Glomerular endothelial cell (primary cell): ENCODE measurements at regions not wholly inside any gene's neighbourhood (a gene's known extent, or its start where the extent isn't known, plus 50 kb on each side); places are given as distances from the start of the nearest gene placed in this dataset.

ENCODE experiments used
- DNase-seq: peaks from one replicate; pipeline ENCODE4 v3.0.0-alpha.2; 2011; ENCODE audit warnings: low read depth, low spot score; ENCODE audit errors: extremely low read depth

GRCh38 chr6:159118924-159119323 is 50.3 kb upstream of the FNDC1 start:
- DNase-seq, result no peak

DNA sequence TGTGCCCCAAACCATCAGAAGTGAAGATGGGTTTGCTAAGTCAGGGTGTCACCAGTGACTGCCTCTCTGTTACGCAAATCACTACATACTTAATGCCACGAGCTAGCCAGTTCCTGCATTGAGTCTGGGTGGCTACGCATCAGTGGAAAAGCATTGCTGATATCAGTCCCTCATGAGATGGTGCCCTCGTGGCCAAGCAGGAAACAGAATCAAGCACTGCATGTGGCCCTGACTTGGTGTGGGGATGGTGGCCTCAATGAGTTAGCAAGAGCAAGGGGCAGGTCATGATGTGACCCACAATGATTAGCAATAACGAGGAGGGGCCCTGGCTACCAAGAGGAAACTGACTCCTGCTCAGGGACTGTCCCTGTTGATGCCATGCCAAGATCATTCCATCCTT is 51.6 kb upstream of the FNDC1 start:
- no peak for DNase-seq

DNA sequence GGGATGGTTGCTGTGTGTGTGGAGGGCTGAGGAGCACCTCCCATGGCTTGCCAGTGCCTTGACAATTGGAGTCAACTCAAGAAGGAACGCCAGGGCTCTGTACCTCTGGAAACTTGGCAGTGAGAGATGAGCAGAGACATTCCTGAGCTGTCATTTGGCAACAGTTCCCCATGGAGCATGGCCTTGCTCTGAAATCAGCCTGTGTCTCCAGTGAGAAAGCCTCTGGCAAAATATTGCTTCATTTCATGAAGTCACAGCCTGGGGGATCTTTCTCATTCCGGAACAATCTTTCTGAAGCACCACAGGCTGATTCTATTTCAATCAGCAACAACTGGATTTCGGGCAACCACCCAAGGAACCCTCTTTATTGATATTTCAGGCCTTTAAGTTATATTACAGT is 52.2 kb upstream of the FNDC1 start:
- DNase-seq, result no peak

GRCh38 chr6:159116343-159116742 is 52.9 kb upstream of the FNDC1 start:
- no peak for DNase-seq

- no peak for DNase-seq
These were observed 54.6 kb upstream of the FNDC1 start for GRCh38 chr6:159114569-159114968.

- DNase-seq, result no peak
These were observed 56.0 kb upstream of the FNDC1 start for GRCh38 chr6:159113223-159113622.

GRCh38 chr6:159112714-159113113 is 56.5 kb upstream of the FNDC1 start:
- no peak for DNase-seq

- DNase-seq, result no peak
These were observed 58.5 kb upstream of the FNDC1 start for GRCh38 chr6:159110748-159111147.

GRCh38 chr6:159110013-159110412 is 59.2 kb upstream of the FNDC1 start:
- DNase-seq, result no peak

GRCh38 chr6:159109391-159109790 is 59.8 kb upstream of the FNDC1 start:
- DNase-seq, result no peak

DNA sequence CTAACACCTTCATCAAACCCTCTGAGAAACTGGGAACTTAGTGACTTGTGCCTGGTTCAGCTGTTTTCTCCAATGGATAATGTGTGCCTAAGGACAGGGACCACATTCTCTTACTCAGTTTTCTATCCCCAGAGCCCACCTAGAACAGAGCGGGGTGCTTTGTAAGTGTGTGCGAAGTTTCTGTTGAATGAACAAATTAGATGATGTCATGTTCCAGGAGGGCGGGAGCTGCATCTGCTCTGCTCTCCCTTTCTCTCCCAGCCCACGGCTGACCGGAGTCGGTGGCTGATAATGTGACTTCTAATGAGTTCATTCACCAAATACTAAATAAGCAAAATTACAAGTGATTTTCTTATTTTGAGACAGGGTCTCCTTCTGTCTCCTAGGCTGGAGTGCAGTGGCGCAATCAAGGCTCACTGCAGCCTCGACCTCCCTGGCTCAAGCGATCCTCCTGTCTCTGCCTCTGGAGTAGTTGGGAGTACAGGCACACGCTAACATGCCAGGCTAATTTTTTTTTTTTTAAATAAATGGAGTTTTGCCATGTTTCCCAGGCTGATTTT is 60.7 kb upstream of the FNDC1 start:
- DNase-seq, result no peak

DNA sequence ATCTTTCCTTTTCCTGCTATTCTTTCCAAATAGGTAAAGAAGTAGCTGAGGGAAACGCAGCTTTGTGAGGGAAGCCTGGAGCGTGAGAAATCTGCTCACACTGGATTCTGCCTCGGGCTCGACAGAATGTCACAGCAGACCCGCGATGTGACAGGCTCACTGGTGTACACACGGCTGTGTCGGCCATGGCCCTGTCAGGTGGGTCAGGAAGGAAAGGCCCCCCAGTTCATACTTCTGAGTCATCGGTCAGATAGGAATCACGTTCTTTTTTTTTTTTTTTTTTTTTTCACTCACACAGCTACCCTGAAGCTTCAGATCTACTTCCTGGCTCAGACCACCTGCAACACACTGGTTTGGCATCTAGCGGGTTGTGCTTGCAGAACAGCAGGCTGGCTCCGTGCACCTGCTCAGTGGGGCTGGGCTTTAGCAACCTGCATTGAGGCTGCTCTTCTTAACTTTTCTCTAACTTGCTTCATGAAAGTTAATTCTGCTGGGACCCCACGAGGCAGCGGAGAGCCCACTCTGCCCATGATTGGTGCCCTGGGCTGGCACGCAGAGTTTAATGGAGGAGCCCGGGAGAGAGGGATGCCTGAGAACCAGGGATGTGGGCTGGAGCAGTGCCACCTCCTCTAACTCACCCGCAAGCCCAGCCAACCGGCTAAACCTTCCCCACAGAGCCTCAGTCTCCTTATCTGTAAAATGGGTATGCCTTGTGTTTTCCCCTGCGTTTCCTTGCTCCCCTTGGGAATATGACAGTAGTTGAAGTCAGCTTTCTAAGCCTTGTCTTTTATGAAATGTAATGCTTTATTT is 61.5 kb upstream of the FNDC1 start:
- DNase-seq, result no peak

DNA sequence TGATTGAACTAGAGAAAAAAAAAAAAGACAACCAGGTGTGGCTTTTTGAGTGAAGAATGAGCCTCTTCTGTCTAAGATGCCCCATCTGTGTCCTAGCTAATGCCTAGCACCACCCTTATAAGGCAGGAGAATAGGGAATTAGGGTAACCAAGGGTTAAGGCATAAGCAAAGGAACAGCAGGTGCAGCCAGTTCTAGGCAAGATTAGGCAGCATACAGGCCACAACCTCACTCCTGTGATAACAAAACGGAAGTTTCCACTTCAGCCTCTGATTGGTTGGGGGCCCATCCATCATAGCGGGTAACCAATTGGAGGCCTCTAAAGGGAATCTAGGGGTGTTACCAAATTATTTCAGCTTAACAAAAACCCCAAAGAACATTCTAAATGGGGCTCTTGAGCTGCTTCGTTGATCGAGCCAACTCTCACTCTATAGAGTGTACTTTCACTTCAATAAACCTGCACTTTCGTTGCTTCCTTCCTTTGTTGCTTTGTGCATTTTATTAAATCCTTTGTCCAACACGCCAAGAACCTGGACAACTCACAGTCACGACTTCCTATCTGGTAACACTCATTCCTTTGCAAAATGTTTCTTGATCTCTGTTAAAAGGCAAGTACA is 61.9 kb upstream of the TAGAP start:
- peak; percentile 44 for DNase-seq

DNA sequence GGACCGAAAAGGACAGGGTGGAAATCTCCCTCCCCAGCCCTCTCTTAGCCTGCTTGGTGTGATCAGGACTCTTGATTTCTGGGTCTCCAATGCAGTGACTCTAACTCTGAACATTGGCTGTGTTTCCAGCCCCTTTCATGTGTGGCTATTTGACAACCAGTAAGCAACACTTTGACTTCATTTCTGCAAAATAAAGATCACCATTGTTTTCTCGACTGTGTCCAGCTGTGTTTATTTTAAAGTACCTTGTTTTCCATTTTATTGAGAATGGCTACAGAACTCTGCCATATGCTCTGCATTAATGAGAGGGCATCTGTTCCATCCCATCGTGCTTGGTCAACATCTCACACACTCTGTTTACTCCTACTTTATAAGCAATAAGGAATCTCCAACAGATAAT is 60.9 kb upstream of the TAGAP start:
- DNase-seq, result no peak

- no peak for DNase-seq
These were observed 60.1 kb upstream of the TAGAP start for GRCh38 chr6:159104931-159105330.

DNA sequence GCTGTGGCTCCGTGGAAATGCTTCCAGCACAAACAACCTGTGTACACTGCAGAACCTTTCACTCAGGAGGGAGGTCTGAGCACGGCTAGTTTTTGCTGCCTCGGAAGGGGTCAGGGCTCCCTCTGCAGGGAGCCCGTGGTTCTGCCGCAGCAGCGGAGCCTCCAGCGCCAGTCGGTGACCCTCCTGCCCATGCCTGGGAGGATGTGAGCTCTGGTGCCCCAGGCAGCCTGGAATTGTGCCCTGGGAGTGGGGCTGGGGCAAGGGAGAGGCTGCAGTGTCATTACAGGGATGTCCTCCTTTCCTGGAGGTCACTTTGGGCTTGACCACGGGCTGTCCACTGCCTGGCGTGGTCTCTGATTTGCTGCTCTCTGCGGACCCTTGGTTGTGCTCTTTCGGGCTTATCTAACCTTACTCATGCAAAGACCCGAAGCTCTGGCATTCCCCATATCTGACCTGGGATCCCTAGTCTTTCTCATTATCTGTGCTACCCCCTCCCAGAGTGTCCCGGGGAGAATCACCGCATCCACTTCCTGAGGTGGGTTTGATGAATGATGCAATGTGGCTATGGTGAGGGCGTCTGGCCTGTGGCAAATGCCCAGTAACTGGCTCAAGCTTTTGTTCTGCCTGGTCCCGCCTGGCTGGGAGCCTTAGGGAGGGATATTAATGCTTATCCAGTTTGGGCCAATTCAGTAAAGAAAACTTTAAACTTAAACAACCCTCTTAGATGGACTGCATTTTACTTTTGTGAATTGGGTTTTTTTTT is 59.6 kb upstream of the TAGAP start:
- DNase-seq, result no peak

DNA sequence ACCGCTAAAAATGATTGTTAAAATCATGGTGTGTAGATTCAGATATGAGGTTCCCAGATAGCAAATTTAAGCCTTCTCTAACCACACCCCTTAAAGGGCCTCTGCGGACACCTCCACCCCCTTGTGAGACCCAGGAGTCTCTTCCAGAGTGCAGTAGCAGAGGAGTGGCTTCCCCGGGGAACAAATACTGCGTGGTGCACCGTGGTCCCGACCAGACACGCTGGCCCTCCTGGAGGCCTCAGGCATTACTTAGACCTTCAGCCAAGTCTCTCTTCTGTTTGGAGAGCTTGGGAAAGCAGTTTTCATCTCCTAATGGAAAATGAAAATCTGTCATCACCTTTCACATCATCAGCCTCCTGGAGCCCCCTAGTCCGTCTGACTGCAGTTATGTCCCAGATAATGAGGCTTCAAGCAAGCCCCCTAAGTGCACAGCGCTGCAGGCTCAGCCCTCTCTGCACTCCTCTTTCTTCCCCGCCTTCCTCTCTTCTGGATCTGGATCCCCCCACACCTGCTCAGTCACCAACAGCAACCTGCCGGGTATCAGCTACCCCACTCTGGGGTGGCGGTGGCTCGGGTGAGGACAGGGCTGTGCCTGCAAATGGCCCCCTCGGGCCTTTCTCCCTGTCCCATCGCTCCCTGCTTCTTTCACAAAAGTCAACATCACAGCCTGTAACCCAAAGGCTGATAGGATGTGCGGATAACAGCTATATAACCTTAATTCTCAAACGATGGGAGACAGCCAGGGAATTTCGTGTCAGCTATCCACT is 58.8 kb upstream of the TAGAP start:
- no peak for DNase-seq

- DNase-seq, result no peak
These were observed 57.8 kb upstream of the TAGAP start for GRCh38 chr6:159102373-159103160.

DNA sequence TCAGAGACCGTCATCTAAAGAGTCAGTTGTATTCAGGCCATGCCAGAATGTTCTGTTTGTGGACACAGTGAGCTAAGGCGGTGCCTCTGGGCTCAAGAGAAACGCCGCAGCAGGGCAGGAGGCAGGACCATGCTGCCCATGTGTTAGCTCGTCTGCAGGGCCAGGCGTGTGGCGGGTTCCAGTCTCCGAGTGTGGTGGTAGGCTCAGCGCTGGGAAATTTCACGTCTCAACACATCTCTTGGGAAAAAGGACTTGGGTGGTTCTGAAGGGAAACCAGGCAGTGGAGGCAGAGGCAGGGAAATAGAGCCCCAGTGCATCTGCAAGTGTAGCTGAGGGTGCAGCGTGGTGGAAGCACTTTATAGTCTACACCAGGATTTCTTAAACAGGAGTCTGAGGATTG is 56.9 kb upstream of the TAGAP start:
- no peak for DNase-seq
